SK-N-SH treated with all-trans-retinoic acid at 6 μM for 48 hours (cell line): ENCODE measurements at regions not wholly inside any gene's neighbourhood (a gene's known extent, or its start where the extent isn't known, plus 50 kb on each side); places are given as distances from the start of the nearest gene placed in this dataset.

ENCODE experiments used
- BACH2 ChIP-seq: fragments of 250-450 bp; sonication (Bioruptor Pico); IDR thresholded peaks from 2 replicates; pipeline ENCODE4 v1.9.0; 2021; ENCODE audit warnings: mild to moderate bottlenecking, borderline replicate concordance
- ESRRG ChIP-seq: fragments of 250-450 bp; sonication (Bioruptor Pico); IDR thresholded peaks from 2 replicates; pipeline ENCODE4 v1.6.1; 2021; ENCODE audit warnings: mild to moderate bottlenecking
- GLIS3 ChIP-seq: fragments of 250-450 bp; sonication (Bioruptor Pico); IDR thresholded peaks from 2 replicates; pipeline ENCODE4 v1.5.0; 2020; ENCODE audit warnings: mild to moderate bottlenecking, moderate library complexity
- ISL1 ChIP-seq: fragments of 250-450 bp; sonication (Bioruptor Pico); IDR thresholded peaks from 2 replicates; pipeline ENCODE4 v2.1.2; 2022; ENCODE audit warnings: mild to moderate bottlenecking, moderate library complexity
- RARB ChIP-seq: fragments of 250-450 bp; sonication (Bioruptor Pico); IDR thresholded peaks from 2 replicates; pipeline ENCODE4 v1.8.0; 2021; ENCODE audit warnings: mild to moderate bottlenecking, moderate library complexity
- SNAI2 ChIP-seq: fragments of 250-450 bp; sonication (Bioruptor Pico); IDR thresholded peaks from 2 replicates; pipeline ENCODE4 v1.5.0; 2020; ENCODE audit warnings: mild to moderate bottlenecking, moderate library complexity
- ZFP3 ChIP-seq: fragments of 250-450 bp; sonication (Bioruptor Pico); IDR thresholded peaks from 2 replicates; pipeline ENCODE4 v1.5.0; 2020; ENCODE audit warnings: mild to moderate bottlenecking, moderate library complexity
- ZFP30 ChIP-seq: fragments of 450-650 bp; formaldehyde crosslinking; IDR thresholded peaks from 2 replicates; pipeline ENCODE4 v1.5.0; 2022; ENCODE audit warnings: mild to moderate bottlenecking, moderate library complexity
- ZNF565 ChIP-seq: fragments of 450-650 bp; formaldehyde crosslinking; conservative IDR thresholded peaks from 2 replicates; pipeline ENCODE4 v1.5.0; 2020; ENCODE audit warnings: low read depth, mild to moderate bottlenecking, moderate library complexity
- ZNF8 ChIP-seq: fragments of 450-650 bp; formaldehyde crosslinking; IDR thresholded peaks from 2 replicates; pipeline ENCODE4 v1.5.0; 2020; ENCODE audit warnings: mild to moderate bottlenecking, moderate library complexity
- TF ChIP-seq, protein P1 (sequence below): fragments of 250-450 bp; sonication (Bioruptor Pico); IDR thresholded peaks from 2 replicates; pipeline ENCODE4 v1.8.0; 2020; ENCODE audit warnings: mild to moderate bottlenecking, moderate library complexity, borderline replicate concordance

- TF ChIP-seq BACH2 (CRISPR knock-in tag) = no peak
- TF ChIP-seq, protein P1, sequence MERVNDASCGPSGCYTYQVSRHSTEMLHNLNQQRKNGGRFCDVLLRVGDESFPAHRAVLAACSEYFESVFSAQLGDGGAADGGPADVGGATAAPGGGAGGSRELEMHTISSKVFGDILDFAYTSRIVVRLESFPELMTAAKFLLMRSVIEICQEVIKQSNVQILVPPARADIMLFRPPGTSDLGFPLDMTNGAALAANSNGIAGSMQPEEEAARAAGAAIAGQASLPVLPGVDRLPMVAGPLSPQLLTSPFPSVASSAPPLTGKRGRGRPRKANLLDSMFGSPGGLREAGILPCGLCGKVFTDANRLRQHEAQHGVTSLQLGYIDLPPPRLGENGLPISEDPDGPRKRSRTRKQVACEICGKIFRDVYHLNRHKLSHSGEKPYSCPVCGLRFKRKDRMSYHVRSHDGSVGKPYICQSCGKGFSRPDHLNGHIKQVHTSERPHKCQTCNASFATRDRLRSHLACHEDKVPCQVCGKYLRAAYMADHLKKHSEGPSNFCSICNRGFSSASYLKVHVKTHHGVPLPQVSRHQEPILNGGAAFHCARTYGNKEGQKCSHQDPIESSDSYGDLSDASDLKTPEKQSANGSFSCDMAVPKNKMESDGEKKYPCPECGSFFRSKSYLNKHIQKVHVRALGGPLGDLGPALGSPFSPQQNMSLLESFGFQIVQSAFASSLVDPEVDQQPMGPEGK (CRISPR knock-in tag) = no peak
- TF ChIP-seq SNAI2 (CRISPR knock-in tag) = no peak
- TF ChIP-seq RARB (CRISPR knock-in tag) = no peak
- TF ChIP-seq ISL1 = no peak
- no peak for TF ChIP-seq GLIS3 (CRISPR knock-in tag)
- TF ChIP-seq ZFP3 (CRISPR knock-in tag) = no peak
- no peak for TF ChIP-seq ZNF8 (CRISPR knock-in tag)
- TF ChIP-seq ZFP30 = no peak
- TF ChIP-seq ESRRG (CRISPR knock-in tag) = no peak
- no peak for TF ChIP-seq ZNF565 (CRISPR knock-in tag)
Measured at GRCh38 chr17:70791748-70792443, 622.6 kb downstream of the KCNJ2 start.
